H7 (cell line): ENCODE measurements at regions not wholly inside any gene's neighbourhood (a gene's known extent, or its start where the extent isn't known, plus 50 kb on each side); places are given as distances from the start of the nearest gene placed in this dataset.
A peak's percentile ranks its signal among the peaks of the same experiment; 100 is the strongest.

ENCODE experiments used
- DNase-seq: peaks from one replicate; pipeline ENCODE4 v3.0.0; 2012
- H3K27me3 ChIP-seq: 2 replicates; pipeline ENCODE4 v1.6.0; 2011; ENCODE audit warnings: mild to moderate bottlenecking, low read length; ENCODE audit not compliant: control insufficient read depth, insufficient read depth
- H3K36me3 ChIP-seq: replicated peaks from 2 replicates; pipeline ENCODE4 v1.5.1; 2011; ENCODE audit warnings: low read length; ENCODE audit not compliant: control insufficient read depth, insufficient read depth
- H3K4me3 ChIP-seq: 2 replicates; pipeline ENCODE4 v1.5.1; 2011; ENCODE audit warnings: low read depth, mild to moderate bottlenecking, control low read depth, low read length, moderate library complexity; ENCODE audit not compliant: insufficient read depth

- no peak for DNase-seq
- Histone ChIP-seq H3K27me3 (no peaks in the 10 kb centered on the region), H3K4me3 (no peak overlapping the region)
Observed at GRCh38 chr3:1528621-1529020, 435.8 kb downstream of the CNTN6 start.

GRCh38 chr3:1529676-1530075, 436.9 kb downstream of the CNTN6 start:
- H3K36me3 ChIP-seq: no peaks in the 10 kb centered on the region
- no peak overlapping the region for H3K4me3 ChIP-seq
- no peak for DNase-seq
- H3K27me3 ChIP-seq: no peaks in the 10 kb centered on the region

More at GRCh38 chr3:1528621-1529020, 435.8 kb downstream of the CNTN6 start:
- no peaks in the 10 kb centered on the region for H3K36me3 ChIP-seq

DNA sequence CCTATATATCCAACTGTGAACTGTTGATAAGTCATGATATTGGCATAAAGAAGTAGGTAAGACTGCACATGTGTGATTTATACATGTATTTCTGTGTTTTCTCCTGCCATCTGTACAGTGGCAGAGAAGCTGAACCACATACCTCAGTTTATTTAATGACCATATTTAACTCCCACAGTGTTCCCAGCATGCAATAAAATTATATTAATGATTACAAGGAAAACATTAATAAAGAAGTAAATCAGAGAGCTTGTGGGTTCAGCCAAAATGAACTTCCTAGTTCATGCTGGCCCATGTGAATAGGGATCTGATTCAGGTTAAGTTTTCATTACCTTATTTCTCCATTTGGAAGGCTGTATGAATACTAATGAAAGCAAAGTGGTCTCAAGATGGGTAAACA, 439.2 kb downstream of the CNTN6 start:
- Histone ChIP-seq H3K4me3 (no peak overlapping the region), H3K27me3 (no peaks in the 10 kb centered on the region), H3K36me3 (no peaks in the 10 kb centered on the region)
- DNase-seq: no peak

- Histone ChIP-seq H3K4me3 (no peak overlapping the region), H3K27me3 (no peaks in the 10 kb centered on the region), H3K36me3 (no peaks in the 10 kb centered on the region)
Observed at GRCh38 chr3:1532935-1533606, 440.2 kb downstream of the CNTN6 start.

DNA sequence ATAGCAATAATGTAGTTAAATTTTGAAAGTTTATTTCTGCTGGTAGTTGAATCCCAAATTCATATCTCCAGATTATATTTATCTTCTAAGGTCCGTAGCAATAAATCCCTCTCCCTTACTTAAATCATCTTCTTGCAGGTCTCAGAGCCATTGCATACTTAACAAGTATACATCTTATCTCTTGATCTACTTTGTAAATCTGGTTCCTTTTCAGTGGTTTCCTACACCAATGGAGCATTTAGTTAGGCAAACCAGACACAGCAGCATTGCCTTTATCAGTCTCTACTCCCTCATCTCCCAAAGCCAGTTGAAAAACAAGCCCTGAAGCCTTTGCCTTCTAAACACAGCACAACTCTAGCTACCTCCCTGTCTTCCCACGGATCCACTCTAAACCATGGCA, 440.9 kb downstream of the CNTN6 start:
- H3K4me3 ChIP-seq: no peak overlapping the region
- H3K36me3 ChIP-seq: no peaks in the 10 kb centered on the region
- no peaks in the 10 kb centered on the region for H3K27me3 ChIP-seq
- no peak for DNase-seq

More at GRCh38 chr3:1532935-1533606, 440.2 kb downstream of the CNTN6 start:
- no peak for DNase-seq

- no peaks in the 10 kb centered on the region for H3K36me3 ChIP-seq
- no peak for DNase-seq
- H3K27me3 ChIP-seq: no peaks in the 10 kb centered on the region
- H3K4me3 ChIP-seq: no peak overlapping the region
Observed at GRCh38 chr3:1534252-1534651, 441.4 kb downstream of the CNTN6 start.

GRCh38 chr3:1535361-1535760, 442.5 kb downstream of the CNTN6 start:
- no peak for DNase-seq
- Histone ChIP-seq H3K4me3 (no peak overlapping the region), H3K27me3 (no peaks in the 10 kb centered on the region), H3K36me3 (no peaks in the 10 kb centered on the region)

GRCh38 chr3:1540686-1541085, 447.9 kb downstream of the CNTN6 start:
- Histone ChIP-seq H3K27me3 (no peaks in the 10 kb centered on the region), H3K4me3 (no peak overlapping the region), H3K36me3 (no peaks in the 10 kb centered on the region)
- DNase-seq: no peak

- Histone ChIP-seq H3K36me3 (no peaks in the 10 kb centered on the region), H3K27me3 (no peaks in the 10 kb centered on the region), H3K4me3 (no peak overlapping the region)
- DNase-seq: no peak
Observed at GRCh38 chr3:1551741-1552140, 458.9 kb downstream of the CNTN6 start.

- H3K36me3 ChIP-seq: no peaks in the 10 kb centered on the region
- no peak overlapping the region for H3K4me3 ChIP-seq
- H3K27me3 ChIP-seq: no peaks in the 10 kb centered on the region
- no peak for DNase-seq
Observed at GRCh38 chr3:1552831-1553230, 460.0 kb downstream of the CNTN6 start.

DNA sequence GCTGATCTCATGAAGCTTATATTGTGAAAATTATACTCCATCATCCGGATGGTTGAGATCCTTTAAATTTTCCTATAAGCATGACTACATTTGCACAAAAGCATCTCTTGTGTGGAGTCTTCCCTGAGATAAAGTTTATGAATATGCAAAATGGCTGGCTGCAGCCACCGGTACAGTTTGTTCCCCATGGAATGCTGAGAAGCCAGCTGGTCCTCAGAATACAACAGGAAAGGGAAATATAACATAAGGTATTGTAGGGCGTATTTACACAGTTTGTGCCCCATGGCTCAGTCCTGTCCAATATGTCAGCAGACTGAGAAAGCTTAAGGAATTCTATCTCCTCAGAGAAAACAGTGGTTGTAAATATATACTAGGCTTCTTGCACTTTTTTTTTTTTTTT, 468.6 kb downstream of the CNTN6 start:
- Histone ChIP-seq H3K36me3 (no peaks in the 10 kb centered on the region), H3K27me3 (no peaks in the 10 kb centered on the region), H3K4me3 (no peak overlapping the region)
- DNase-seq: no peak

DNA sequence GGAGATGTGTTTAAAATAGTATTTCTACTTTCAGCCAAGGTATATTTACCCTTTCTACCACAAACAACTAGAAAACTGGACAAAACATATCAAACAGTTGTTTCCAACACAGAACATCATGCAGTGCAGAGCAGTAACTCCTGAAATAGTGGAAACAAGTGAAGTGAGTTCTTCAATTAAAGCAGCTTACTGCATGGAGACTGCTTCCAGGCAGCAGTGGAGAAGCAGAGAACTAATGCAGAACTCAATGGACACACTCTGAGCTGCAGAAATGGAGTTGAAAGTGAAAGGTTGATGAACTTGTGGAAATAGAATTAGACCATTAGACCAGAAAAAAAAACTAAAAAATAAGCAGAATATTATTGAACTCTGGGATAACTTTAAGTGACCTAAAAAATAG, 478.9 kb downstream of the CNTN6 start:
- DNase-seq: no peak
- Histone ChIP-seq H3K36me3 (no peaks in the 10 kb centered on the region), H3K4me3 (no peak overlapping the region), H3K27me3 (no peaks in the 10 kb centered on the region)

DNA sequence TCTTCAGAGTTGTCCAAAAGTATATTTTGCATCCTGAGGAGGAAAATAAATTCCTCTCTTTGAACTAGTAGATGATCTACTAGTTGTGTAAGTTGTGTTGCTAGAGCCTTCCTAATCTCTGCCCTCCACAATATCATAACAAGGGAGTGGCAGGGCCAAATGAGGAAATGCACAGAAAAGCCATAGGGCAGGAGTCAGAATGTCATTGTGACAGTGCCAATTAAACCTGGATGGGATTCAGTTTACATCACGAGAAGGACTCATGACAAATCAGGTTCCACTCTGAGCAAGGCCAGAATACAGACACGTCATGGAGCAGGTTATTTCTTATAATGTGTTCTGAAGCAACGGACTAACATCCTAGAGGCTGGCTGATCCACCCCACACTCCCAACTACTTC, 483.2 kb downstream of the CNTN6 start:
- Histone ChIP-seq H3K4me3 (no peak overlapping the region), H3K27me3 (no peaks in the 10 kb centered on the region)
- DNase-seq: no peak

GRCh38 chr3:1578124-1578806, 485.4 kb downstream of the CNTN6 start:
- Histone ChIP-seq H3K27me3 (no peaks in the 10 kb centered on the region), H3K4me3 (no peak overlapping the region), H3K36me3 (no peaks in the 10 kb centered on the region)
- DNase-seq: no peak

More for the DNA sequence above, 483.2 kb downstream of the CNTN6 start:
- H3K36me3 ChIP-seq: no peaks in the 10 kb centered on the region

DNA sequence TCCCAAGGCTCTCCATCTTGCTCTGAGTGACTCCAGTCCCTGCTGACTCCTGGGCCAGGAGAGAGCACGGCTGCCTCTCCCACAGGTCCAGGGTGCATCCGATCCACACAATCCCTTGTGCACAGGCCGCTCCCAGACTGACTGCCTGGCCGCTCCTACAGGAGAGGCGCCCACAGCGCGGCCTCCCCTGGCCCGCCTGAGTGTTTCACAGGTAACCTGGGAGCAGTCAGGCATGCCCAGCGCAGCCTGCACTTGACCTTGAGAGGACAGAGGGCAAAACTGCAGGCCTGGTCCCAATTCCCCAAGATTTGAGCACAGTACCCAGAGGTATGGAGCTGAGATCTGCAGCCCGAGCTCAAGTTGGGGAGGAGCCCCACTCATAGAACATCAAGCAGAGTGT, 490.2 kb downstream of the CNTN6 start:
- H3K4me3 ChIP-seq: no peak overlapping the region
- no peaks in the 10 kb centered on the region for H3K27me3 ChIP-seq
- H3K36me3 ChIP-seq: no peaks in the 10 kb centered on the region
- DNase-seq: peak; percentile 2
